Activated naive CD8-positive, alpha-beta T cell treated with anti-CD3 and anti-CD28 coated beads for 36 hours (primary cell): ENCODE measurements at regions not wholly inside any gene's neighbourhood (a gene's known extent, or its start where the extent isn't known, plus 50 kb on each side); places are given as distances from the start of the nearest gene placed in this dataset.

Experiments
- DNase-seq: peaks from one replicate; pipeline ENCODE4 v3.0.0; 2021
- H3K27ac Mint-ChIP-seq: one replicate; pipeline ENCODE4 v1.8.0; 2022; ENCODE audit warnings: mild to moderate bottlenecking, moderate library complexity, mixed read lengths
- H3K27me3 Mint-ChIP-seq: one replicate; pipeline ENCODE4 v1.8.0; 2022; ENCODE audit warnings: mild to moderate bottlenecking, mixed read lengths
- H3K36me3 Mint-ChIP-seq: one replicate; pipeline ENCODE4 v1.8.0; 2021; ENCODE audit warnings: mild to moderate bottlenecking, mixed read lengths
- H3K4me1 Mint-ChIP-seq: one replicate; pipeline ENCODE4 v1.8.0; 2021; ENCODE audit warnings: mixed read lengths
- H3K4me3 Mint-ChIP-seq: one replicate; pipeline ENCODE4 v1.8.0; 2022; ENCODE audit warnings: mild to moderate bottlenecking, moderate library complexity, mixed read lengths
- H3K9me3 Mint-ChIP-seq: one replicate; pipeline ENCODE4 v1.8.0; 2022; ENCODE audit warnings: mixed read lengths

DNA sequence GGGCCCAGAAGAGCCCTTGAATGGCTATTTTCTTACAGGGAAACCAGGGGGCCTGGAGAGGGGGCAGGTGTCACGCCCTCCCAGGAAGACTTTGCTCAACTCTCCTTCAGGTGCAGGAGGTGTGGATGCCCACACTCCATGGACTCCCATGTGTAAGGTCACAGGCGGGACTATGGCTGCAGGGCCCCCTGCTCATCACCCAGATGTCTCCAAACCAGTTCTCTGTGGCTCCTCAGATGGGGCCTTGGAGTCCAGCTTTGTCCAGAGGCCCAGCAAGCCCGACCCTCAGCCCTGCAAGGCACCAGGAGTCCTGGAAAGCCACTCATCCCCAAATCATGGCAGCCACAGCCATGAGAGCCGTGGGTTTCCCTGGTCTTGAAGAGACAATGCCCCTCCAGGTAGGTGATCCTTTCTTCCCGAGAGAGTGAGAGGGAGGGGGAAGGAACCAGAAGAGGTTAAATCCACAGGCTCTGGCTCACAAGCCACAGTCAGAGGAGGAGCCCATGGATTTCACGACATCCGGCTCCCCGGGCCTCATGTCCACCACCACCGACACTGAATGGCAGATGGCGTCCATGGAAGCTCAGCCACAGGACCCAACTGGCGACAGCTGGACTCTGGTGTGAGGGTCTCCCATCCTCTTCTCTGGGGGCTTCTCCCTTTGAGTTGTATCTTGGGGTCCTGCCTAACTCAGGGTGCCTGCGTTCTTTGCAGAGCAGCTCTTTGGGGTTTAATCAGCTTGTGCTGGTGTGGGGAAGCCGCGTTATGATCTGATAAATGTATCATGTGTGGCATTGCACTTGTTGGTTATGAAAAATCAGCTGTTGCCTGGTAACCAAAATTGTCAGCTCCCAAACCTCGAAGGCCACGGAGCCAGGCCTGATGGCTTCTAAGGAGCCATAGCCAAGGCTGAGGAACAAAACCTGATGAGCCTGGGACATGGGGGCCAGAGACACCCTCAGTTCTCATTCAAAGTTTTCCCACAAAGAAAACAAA is 620.4 kb downstream of the BRD1 start:
- no peaks in the 10 kb centered on the region for H3K36me3 Mint-ChIP-seq
- no peak overlapping the region for H3K27ac Mint-ChIP-seq
- H3K4me1 Mint-ChIP-seq = no peaks in the 10 kb centered on the region
- no peaks in the 10 kb centered on the region for H3K9me3 Mint-ChIP-seq
- DNase-seq = no peak
- H3K27me3 Mint-ChIP-seq = no peaks in the 10 kb centered on the region
- H3K4me3 Mint-ChIP-seq = no peak overlapping the region

DNA sequence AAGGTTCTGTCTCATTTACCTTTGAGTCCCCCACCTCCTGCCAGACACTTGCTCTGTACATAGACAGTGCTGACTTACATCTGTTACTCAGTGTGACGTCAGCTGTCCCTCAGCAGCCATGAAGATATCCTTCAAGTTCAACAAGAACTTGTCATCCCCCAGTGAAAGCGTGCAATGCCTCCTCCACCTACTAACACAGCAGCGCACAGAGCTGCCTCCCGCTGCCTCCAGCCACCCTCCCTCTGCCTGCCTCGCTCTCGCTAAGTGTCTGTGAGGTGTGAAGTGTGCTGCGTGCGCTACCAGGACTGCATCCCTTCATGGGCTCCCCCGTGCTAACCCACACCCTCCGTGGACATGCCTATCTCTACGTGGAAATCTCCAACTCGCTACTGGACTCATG is 621.4 kb downstream of the BRD1 start:
- Mint-ChIP-seq H3K27me3 (no peaks in the 10 kb centered on the region), H3K36me3 (no peaks in the 10 kb centered on the region), H3K27ac (no peak overlapping the region), H3K4me3 (no peak overlapping the region), H3K9me3 (no peaks in the 10 kb centered on the region), H3K4me1 (no peaks in the 10 kb centered on the region)
- no peak for DNase-seq

DNA sequence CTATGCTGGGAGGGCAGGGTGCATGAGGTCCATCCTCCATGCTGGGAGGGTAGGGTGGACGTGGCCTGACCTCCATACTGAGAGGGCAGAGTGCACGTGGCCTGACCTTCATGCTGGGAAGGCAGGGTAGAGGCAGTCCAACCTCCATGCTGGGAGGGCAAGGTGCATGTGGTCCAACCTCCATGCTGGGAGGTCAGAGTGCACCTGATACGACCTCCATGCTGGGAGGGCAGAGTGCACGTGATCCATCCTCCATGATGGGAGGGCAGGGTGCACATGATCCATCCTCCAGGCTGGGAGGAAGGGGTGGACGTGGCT is 622.2 kb downstream of the BRD1 start:
- no peaks in the 10 kb centered on the region for H3K4me1 Mint-ChIP-seq
- no peak overlapping the region for H3K4me3 Mint-ChIP-seq
- no peak overlapping the region for H3K27ac Mint-ChIP-seq
- no peaks in the 10 kb centered on the region for H3K27me3 Mint-ChIP-seq
- no peak for DNase-seq
- H3K36me3 Mint-ChIP-seq = no peaks in the 10 kb centered on the region
- no peaks in the 10 kb centered on the region for H3K9me3 Mint-ChIP-seq

DNA sequence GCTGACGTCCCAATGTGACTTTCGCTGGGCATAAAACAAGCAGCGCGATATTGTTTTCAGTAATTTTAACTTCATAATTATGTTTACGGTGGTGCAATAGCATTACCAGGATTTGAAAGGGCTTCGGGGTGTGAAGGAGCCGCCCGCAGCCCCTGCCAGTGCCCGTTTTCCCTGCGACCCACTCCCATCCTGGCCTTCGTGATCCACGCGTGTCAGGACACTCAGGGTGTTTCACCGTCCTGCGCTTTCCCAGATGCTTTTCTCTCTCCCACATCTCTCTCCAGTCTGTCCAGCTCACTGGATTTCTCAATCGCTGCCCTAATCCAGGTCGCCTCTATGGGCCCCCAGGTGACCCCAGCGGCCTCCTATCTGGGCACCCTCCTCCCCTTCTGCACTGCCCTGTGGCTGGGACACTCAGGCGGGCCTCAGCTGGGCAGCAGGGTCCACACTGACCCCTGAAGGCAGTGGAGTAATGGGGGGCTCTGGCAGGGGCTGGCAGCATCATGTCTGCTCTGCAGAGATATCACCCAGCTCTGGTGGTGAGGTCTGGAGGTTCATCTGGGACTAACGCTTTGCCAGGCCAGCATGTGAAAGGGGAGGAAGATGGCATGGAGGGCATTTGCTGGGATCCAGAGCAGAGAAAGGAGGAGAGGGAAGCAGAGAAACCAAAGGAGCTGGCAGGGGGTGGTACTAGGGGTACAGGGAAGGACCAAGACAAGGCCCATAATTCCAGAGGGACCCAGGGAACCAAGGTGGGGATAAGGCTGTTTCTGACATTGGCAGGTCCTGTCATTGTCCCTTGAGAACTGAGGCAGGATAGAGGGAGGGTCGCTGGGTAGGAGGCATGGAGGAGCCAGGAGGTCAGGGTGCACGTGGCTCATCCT is 622.8 kb downstream of the BRD1 start:
- Mint-ChIP-seq H3K9me3 (no peaks in the 10 kb centered on the region), H3K27ac (no peak overlapping the region), H3K36me3 (no peaks in the 10 kb centered on the region), H3K4me1 (no peaks in the 10 kb centered on the region), H3K27me3 (no peaks in the 10 kb centered on the region), H3K4me3 (no peak overlapping the region)
- no peak for DNase-seq

DNA sequence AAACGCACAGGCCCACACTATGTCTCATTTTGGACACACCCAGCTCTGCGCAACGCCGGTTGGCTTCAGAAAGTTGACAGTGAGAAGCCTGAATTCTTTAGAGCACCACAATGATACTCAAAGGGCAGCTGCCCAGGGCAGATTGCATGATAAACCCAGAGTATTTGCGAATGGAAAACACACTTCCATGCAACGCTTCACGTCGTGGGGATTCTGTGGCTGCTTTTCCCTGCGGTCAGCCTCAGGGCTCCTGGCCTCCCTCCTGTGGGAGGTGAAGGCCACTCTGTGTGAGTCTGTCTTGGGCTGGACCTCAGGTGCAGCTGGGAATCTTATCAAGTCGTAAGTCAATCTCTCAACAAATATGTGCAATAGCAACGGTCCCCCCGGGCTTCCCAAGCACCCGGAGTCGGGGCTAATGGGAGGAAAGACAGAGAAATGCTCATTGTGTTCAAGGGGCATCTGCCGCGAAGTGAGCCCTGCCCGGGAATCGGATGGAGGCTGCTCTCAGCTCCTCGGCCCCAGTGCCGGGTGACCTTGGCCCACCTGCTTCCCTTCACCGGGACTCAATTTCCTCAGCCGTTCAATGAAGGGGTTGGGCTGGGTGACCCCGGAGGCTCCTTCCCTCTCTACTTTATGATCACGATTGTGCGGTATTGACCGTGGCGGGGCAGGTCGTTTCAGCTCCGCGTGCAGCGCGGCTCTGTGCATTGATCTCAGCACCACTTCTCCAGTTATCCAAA is 623.6 kb downstream of the BRD1 start:
- no peak overlapping the region for H3K27ac Mint-ChIP-seq
- H3K36me3 Mint-ChIP-seq = no peaks in the 10 kb centered on the region
- H3K27me3 Mint-ChIP-seq = no peaks in the 10 kb centered on the region
- no peaks in the 10 kb centered on the region for H3K9me3 Mint-ChIP-seq
- no peak overlapping the region for H3K4me3 Mint-ChIP-seq
- no peaks in the 10 kb centered on the region for H3K4me1 Mint-ChIP-seq
- no peak for DNase-seq

DNA sequence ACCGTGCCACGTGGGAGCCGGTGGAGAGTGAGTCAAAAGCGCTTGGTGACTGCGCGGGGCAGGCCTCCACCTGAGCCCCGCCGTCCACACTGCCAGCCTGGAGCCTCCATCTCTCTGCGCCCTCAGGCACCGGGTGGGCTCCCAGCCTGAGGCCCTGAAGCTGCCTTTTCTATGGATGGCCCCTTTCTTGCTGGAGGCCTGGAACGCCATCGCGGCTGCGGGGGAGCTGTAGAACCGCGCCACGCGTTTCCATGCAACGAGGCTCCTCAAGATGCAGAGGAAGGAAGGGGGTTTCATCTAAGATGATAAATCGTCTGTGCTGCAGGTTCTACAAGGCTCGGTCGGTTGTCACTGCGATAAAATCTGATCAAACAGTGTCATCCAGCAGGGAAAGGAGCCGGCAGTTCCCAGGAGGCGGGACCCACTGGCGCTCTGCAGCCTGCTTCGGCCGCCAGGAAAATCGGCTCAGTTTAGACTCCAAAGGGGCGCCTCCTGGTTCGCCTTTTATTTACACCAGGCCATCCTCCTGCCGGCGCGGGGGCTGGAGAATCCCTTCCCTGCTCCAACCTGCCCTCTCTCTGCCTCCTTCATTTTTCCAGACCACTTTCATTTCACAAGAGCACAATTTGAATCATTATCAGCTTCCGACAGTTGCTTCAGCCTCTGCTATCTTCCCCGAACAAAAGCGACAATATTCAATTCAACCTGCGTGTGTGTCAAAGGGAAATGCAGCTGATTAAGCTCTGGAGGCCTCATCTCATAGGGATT is 624.4 kb downstream of the BRD1 start:
- no peak overlapping the region for H3K4me3 Mint-ChIP-seq
- H3K36me3 Mint-ChIP-seq = no peaks in the 10 kb centered on the region
- no peak overlapping the region for H3K27ac Mint-ChIP-seq
- no peaks in the 10 kb centered on the region for H3K9me3 Mint-ChIP-seq
- no peak for DNase-seq
- H3K27me3 Mint-ChIP-seq = peaks cover 6% of the 10 kb centered on the region
- H3K4me1 Mint-ChIP-seq = no peaks in the 10 kb centered on the region

DNA sequence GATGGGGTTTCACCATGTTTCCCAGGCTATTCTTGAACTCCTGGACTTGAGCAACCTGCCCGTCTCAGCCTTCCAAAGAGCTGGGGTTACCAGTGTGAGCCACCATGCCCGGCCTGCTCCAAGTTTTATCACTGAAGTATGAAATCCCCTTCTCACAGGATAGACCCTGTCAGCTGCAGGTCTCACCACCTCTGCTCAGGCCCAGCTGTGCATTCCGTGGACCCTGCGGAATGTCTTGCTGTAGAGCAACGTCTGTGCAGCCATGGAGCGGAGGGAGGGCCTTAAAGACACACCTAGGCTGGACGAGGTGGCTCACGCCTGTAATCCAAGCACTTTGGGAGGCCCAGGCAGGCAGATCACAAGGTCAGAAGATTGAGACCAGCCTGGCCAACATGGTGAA is 625.4 kb downstream of the BRD1 start:
- no peak for DNase-seq
- Mint-ChIP-seq H3K4me1 (no peaks in the 10 kb centered on the region), H3K4me3 (no peak overlapping the region)

DNA sequence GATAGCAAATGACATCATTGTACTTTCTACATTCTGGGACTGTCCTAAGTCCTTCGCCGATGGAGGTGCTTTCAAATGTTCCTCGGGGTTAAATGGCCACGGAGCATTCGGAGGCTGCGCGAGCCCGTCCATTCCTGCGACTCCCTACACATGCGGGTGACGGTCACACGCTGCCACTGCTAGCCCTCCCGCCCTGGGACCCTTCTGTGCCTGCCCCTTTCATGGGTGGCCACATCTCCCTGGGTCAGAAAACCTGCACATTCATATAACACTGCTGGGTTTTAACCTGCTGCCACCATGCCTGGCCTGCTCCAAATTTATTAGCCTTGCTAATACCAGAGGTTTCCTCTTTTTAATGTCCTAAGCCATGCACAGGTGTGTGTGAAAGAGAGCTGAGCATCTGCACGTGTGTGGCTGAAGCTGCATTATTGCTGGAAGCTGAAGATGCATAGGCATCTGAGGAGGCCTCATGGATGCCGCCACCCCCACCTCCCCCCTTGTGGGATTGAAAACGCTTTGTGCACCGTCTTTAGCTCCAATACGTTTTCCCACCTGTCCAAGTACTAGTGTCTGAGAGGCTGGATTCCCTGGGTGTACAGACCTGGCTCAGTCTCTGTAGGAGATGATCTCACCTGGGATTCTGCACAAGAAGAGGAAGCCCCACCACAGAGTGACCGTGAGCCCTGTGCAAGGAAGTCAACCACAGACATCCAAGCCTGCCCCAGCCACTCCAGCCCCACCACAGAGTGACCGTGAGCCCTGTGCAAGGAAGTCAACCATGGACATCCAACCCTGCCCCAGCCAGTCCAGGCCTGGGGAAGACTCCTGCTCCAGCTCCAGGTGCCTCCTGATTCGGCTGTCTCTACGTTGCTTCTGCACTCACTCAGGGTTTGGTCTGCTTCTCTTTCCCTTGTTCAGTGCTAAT is 626.4 kb downstream of the BRD1 start:
- Mint-ChIP-seq H3K4me3 (no peak overlapping the region), H3K27me3 (peaks cover 13% of the 10 kb centered on the region), H3K27ac (no peak overlapping the region), H3K9me3 (no peaks in the 10 kb centered on the region), H3K36me3 (no peaks in the 10 kb centered on the region), H3K4me1 (no peaks in the 10 kb centered on the region)
- DNase-seq = no peak

More for the DNA sequence above, 625.4 kb downstream of the BRD1 start:
- Mint-ChIP-seq H3K27me3 (peaks cover 6% of the 10 kb centered on the region), H3K9me3 (no peaks in the 10 kb centered on the region), H3K36me3 (no peaks in the 10 kb centered on the region), H3K27ac (no peak overlapping the region)

DNA sequence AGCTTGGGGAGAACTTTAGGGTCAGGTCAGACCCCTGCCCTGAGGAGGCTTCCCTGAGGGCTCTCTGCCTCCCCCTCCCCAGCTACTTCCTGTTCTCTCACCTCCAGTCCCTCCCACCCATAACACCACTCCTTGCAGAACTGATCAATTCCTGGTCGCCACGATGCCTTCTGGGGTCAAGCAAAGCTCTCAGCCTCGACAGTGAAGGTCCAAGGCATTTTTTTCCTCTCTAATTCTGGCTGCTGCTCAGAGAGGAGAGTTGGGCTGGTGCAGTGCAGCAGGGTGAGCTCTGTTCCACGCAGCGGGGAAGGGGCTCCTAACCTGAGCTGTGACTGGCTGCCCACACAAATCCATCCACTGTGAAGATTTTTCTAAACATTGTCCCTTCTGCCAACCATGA is 628.4 kb downstream of the BRD1 start:
- Mint-ChIP-seq H3K27ac (no peak overlapping the region), H3K36me3 (no peaks in the 10 kb centered on the region), H3K9me3 (no peaks in the 10 kb centered on the region), H3K27me3 (peaks cover 16% of the 10 kb centered on the region), H3K4me1 (no peaks in the 10 kb centered on the region), H3K4me3 (no peak overlapping the region)
- DNase-seq = no peak

DNA sequence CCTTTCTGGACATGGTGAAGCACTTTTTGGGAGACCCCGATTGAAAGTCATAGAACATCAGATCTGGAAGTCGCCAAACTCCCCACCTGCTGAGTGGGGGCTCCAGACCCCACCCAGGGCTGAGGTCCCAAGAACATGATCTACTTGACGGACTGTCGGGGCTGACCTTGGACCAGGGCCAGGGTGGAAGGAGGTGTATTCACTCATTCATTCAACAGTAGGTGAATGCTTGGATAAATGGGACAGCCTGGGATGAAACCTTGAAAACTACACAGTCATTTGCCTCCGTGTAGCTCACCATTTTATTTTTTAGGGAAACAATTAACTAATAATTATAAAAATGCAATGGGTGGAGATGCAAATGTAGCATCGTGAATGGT is 629.0 kb downstream of the BRD1 start:
- Mint-ChIP-seq H3K36me3 (no peaks in the 10 kb centered on the region), H3K4me3 (no peak overlapping the region), H3K4me1 (no peaks in the 10 kb centered on the region), H3K9me3 (no peaks in the 10 kb centered on the region), H3K27ac (no peak overlapping the region), H3K27me3 (peaks cover 16% of the 10 kb centered on the region)
- DNase-seq = no peak

DNA sequence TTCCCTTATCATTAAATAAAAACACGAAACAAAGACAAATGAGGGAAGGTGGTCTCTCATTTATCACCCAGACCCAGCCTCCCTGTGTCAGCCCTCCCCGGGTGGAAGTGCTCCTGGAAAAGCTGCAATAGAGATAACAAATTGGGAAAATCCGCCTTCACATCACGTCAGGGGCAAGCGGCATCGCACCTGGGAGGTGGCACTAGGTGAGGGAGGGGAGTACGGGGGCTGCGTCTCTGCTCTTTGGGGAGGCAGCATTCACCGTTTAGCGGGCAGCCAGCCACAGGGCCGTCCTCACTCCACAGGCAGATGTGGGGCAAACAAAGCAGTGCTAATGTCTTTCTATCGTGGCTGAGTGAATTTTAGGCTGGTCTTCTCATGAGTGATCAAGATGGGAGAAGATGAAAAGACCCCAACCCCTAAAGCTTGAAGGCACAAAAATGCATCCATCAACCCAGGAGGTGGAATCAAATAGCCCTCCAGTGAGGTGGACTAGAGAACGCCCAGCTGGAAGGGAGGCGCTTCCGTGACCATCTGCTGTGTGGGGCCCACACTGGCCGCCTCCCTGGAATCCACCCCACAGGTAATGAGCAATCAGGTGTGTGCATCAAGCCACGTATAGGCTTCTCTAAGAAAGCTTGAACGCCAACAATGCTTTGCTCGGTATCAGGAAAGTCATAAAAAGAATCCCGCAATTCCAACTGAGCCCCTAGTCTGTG is 629.5 kb downstream of the BRD1 start:
- peaks cover 16% of the 10 kb centered on the region for H3K27me3 Mint-ChIP-seq
- DNase-seq = no peak
- no peak overlapping the region for H3K4me3 Mint-ChIP-seq
- H3K36me3 Mint-ChIP-seq = no peaks in the 10 kb centered on the region
- no peak overlapping the region for H3K27ac Mint-ChIP-seq
- no peaks in the 10 kb centered on the region for H3K4me1 Mint-ChIP-seq
- H3K9me3 Mint-ChIP-seq = no peaks in the 10 kb centered on the region

DNA sequence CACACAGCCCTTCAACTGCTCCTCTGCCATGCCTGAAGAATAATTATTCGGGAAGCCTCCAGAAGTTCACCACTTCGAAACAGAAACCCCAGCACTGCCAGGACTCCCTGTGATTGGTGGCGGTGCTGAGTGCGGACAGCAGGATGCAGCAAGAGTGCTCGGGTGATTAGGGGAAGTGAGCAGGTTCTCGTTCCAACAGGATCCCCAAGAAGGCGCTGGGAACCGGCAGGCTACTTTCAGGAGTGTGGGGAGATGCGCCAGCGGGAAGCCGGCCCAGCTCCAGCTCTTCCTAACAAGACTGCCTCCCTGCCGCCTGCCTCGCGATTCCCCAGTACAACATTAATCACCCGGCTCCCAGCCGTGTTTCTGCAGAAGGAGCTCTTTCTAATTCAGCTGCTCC is 630.2 kb downstream of the BRD1 start:
- Mint-ChIP-seq H3K27ac (no peak overlapping the region), H3K27me3 (peaks cover 16% of the 10 kb centered on the region), H3K4me3 (no peak overlapping the region), H3K36me3 (no peaks in the 10 kb centered on the region), H3K9me3 (no peaks in the 10 kb centered on the region), H3K4me1 (no peaks in the 10 kb centered on the region)
- no peak for DNase-seq

DNA sequence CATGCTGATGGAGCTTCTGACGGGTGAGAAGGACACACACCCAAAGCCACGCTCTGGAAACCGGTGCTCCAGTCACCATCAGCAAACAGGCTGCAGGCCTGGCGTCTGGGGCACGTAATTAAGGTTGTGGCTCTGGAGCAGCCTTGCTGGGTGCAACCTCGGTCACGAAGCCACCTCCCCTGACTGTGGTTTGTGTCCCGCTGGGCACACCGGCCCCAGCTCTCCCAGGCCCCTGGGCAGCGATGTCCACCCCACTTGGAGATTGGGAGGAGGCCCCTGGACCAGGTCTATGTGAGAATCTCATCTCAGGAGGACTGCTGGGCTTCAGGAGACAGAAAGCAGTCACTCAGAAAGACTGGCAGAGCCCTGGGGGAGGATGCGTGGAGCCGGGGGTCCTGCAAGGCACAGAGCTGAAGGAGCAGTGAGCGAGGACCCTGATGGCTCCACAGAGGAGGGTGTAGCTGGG is 631.6 kb downstream of the BRD1 start:
- Mint-ChIP-seq H3K4me3 (no peak overlapping the region), H3K27ac (no peak overlapping the region), H3K4me1 (no peaks in the 10 kb centered on the region), H3K9me3 (no peaks in the 10 kb centered on the region), H3K27me3 (peaks cover 16% of the 10 kb centered on the region), H3K36me3 (no peaks in the 10 kb centered on the region)
- DNase-seq = no peak
